GM10248 (cell line): ENCODE measurements at regions not wholly inside any gene's neighbourhood (a gene's known extent, or its start where the extent isn't known, plus 50 kb on each side); places are given as distances from the start of the nearest gene placed in this dataset.

Source experiments
- CTCF ChIA-PET: fragments of 300-600 bp; sonication (Branson Sonifier 250); formaldehyde crosslinking; extraction: SDS; loops from one replicate; lab custom pipeline; 2021; ENCODE audit warnings: antibody characterized with exemption; lab: Yijun Ruan, JAX
- POLR2A ChIA-PET: fragments of 350-650 bp; sonication (Branson Sonifier 250); formaldehyde crosslinking; extraction: SDS; loops from one replicate; lab custom pipeline; 2020; ENCODE audit warnings: antibody characterized with exemption; lab: Yijun Ruan, JAX
- DNase-seq: peaks from one replicate; pipeline ENCODE4 v3.0.0; 2012; ENCODE audit errors: extremely low spot score
- TF ChIP-seq, protein P1 (sequence below): IDR thresholded peaks from 2 replicates; pipeline ENCODE4 v1.5.1; 2012; ENCODE audit warnings: mild to moderate bottlenecking, low read depth; ENCODE audit errors: extremely low read depth, missing control alignments, control extremely low read depth

DNA sequence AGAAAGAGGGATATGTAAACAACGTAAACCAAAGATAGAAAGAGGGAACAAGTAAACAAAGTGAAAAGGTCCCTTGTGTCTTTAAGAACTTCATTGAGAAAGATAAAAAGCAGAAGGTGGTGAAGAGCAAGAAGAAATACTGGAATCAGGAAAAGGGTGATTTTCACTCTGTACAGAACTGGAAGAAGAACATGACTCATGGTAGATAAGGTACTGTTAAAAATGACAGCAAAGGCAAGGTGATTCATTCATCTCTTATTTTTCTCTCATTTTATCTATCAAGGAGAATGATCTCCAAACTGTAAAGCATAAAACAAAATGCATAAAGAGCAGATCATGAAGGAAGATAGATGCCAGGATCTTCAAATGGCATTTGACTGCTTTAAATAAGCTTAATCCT lies 724.6 kb upstream of the CELF4 start:
- ChIA-PET CTCF (no interaction called here), POLR2A (no interaction called here)
- TF ChIP-seq, protein P1, sequence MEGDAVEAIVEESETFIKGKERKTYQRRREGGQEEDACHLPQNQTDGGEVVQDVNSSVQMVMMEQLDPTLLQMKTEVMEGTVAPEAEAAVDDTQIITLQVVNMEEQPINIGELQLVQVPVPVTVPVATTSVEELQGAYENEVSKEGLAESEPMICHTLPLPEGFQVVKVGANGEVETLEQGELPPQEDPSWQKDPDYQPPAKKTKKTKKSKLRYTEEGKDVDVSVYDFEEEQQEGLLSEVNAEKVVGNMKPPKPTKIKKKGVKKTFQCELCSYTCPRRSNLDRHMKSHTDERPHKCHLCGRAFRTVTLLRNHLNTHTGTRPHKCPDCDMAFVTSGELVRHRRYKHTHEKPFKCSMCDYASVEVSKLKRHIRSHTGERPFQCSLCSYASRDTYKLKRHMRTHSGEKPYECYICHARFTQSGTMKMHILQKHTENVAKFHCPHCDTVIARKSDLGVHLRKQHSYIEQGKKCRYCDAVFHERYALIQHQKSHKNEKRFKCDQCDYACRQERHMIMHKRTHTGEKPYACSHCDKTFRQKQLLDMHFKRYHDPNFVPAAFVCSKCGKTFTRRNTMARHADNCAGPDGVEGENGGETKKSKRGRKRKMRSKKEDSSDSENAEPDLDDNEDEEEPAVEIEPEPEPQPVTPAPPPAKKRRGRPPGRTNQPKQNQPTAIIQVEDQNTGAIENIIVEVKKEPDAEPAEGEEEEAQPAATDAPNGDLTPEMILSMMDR: no peak
- no peak for DNase-seq

DNA sequence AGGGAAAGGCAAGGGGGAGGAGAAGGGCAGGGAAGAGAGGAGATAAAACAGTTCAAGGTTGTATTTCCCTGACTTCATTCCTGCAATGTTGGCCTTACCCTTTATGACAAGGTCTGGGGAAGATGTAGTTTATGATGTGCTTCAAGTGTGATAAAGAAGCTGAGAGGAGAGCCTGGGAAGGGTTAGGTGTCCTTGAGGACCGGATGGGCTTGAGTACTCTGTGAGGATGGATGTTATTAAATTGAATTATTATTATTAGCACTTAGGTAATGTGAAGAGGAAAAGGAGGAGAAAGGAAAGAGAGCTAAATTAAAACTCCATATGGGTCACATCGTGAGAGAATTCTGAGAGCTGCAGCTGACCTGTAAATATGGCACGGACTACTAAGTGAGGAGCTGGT lies 719.4 kb upstream of the CELF4 start:
- no peak for DNase-seq
- TF ChIP-seq, protein P1: no peak
- ChIA-PET POLR2A (no interaction called here), CTCF (no interaction called here)

DNA sequence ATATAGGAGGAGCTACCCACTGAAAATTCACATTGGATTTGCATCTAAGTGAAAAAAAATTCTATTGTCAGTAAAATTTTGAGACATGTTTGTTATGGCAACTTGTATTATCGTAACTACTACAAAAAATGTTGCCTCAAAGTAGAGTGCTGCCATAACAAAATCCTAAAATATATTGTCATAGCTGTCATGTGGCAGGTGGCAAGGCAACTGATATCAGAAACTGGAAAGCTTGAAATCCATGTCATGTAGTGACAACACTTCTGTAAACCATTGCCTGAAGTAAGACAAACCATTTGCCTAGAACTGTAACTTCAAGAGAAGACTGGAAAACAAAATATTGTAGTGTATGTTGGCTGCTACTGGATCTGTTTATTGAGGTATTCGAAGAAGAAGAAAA lies 697.5 kb upstream of the CELF4 start:
- ChIA-PET CTCF (no interaction called here), POLR2A (no interaction called here)
- DNase-seq: no peak
- TF ChIP-seq, protein P1: no peak

DNA sequence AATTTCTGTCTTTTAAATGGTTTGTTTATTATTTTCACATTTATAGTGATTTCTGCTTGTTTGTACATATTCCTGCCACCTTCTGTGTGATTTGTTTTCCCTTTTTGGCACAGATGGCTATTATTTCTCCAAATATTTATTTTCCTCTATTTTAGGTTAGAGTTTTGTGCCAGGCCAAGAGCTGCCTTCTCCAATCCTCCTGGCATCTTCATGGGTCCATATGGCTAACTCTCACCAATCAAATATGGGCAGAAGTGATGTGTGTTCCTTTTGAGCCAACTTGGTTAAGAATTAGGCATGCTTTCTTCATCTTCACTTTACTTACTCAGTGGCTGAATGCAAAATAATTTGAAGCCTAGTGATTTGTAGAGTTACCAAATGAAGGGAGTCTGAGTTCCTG lies 697.1 kb upstream of the CELF4 start:
- DNase-seq: no peak
- POLR2A ChIA-PET: no interaction called here
- TF ChIP-seq, protein P1: no peak
- CTCF ChIA-PET: no interaction called here

DNA sequence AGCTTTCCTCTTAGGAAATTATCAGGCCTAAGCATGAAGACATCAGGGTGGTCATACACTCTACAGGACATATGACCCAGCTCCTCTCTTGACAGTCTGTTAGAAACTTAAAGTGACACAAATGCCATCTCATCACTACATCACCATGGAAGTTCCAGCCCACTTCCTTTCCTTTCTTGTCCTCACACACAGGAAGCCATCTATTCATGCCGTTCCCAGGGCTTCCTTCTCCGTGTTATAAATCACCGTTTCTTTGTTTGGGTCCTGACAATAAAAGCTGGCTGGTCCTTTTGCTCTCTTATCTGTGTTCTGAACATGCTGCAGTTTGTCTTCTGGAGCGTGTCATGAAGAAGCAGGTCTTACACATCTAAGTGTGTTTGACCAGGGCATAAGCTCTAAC lies 692.1 kb upstream of the CELF4 start:
- CTCF ChIA-PET: interaction anchor here (1.0 kb wide), 1 partner anchor 24 kb away, joined by 3 read pairs; no protein-coding TSS in a partner anchor
- no peak for DNase-seq
- TF ChIP-seq, protein P1: no peak
- POLR2A ChIA-PET: no interaction called here

DNA sequence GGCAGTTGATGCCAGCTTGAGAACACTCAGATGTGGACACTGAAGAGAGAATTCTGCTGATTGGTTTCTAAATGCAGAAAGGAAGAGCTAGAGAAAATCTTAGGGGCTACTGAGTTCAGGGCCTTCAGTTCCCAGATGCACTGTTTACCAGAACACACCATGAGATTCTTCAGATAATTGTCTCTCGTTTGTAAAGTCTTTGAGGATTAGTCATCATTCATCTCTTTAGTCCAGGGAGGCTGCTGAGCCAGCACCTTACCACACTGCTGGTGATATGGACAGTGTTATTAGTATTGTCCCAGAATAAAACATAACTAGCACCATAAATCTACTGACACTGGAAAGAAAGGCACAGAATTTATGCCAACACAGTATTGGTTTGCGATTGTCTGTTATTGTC lies 690.8 kb upstream of the CELF4 start:
- no peak for DNase-seq
- CTCF ChIA-PET: no interaction called here
- TF ChIP-seq, protein P1: no peak
- POLR2A ChIA-PET: no interaction called here

DNA sequence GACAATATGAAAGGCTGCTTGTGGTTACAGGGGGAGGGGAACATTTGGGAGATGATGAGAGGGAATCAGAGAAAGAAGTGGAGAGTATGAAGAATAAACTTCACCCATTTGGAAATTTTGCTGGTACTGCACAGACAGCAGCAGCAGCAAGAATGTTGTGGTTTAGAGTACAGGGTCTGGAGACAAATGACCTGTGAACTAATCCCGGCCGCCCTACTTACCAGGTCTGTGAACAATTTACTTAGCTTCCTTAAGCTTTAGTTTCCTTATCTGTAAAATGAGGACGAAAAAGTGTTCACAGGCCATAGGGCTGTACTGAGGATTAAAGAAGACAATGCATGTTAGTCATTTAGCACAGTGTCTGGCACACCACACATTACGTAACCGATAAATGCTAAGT lies 685.4 kb upstream of the CELF4 start:
- TF ChIP-seq, protein P1: no peak
- no peak for DNase-seq
- ChIA-PET POLR2A (no interaction called here), CTCF (no interaction called here)
